HG03064 (cell line): ENCODE measurements at regions not wholly inside any gene's neighbourhood (a gene's known extent, or its start where the extent isn't known, plus 50 kb on each side); places are given as distances from the start of the nearest gene placed in this dataset.
A peak's percentile ranks its signal among the peaks of the same experiment; 100 is the strongest.
"Not testable (repeated sequence)": the region's sequence is repeated elsewhere in the genome, so short reads cannot be mapped to it uniquely, and the experiment has no call there.

Experiments
- ATAC-seq: cut with Tn5 transposase; IDR thresholded peaks from one replicate; pipeline ENCODE4 v1.9.1; 2021; ENCODE audit warnings: low read depth; ENCODE audit not compliant: unreplicated experiment

- no peak for ATAC-seq
Measured at GRCh38 chr9:83191154-83191553, 128.2 kb upstream of the RASEF start.

DNA sequence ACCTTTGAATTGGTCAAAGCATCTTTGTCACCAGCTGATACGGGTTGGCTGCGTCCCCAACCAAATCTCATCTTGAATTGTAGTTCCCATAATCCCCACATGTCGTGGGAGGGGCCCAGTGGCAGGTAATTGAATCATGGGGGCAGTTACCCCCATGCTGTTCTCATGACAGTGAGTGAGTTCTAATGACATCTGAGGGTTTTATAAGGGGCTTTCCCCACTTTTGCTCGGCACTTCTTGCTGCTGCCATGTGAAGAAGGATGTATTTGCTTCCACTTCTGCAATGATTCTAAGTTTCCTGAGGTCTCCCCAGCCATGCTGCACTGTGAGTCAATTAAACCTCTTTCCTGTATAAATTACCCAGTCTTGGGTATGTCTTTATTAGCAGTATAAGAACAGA lies 126.1 kb upstream of the RASEF start:
- not testable (repeated sequence) for ATAC-seq

DNA sequence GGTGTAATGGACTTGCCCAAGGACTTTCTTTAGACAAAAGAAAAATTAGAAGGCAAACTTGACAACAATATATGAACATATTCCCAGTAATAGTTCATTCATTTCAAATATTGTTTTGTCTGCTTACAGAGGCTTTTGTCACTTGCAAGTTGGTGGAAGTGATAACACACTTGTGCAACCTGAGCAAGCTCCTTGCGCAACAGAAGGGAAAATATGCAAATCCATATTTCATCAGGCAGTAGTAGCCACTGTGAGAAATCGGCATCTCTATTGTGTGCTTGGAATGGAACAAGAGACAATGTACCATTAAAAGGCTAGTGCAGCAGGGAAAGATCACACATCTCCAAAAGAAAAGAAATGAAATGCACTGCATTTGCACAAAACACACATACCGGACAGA lies 125.3 kb upstream of the RASEF start:
- ATAC-seq, result no peak

- no peak for ATAC-seq
Measured at GRCh38 chr9:83186155-83186737, 123.3 kb upstream of the RASEF start.

DNA sequence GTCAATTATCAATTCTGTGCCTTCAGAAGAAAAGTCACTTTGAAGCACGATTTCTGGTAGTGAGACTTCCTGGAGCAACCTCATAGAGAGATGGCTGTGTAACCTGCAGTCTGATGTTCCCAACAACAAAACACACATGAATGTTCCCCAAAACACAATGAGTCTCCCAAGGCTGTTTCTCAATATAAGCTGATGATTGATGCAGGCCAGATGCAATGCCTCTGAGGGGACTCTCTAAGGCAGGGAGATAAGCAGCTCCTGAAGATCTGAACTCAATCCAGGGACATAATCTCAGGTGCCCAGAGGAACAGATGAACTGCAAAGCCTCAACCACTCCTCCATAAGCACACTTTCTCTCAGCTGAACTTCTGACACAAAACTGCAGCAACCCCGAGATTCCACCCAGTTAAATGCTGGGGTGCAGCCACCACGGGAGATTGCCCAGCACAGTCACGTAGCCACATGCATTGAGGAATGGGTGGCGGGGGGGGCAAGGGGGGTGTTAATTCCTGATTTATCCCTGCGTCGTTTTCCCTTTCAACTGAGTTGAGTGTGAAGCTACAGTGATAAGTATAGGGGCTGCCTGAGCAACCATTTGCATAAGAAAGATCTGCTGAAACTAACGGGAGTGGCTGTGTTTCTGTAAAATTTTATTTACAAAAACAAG lies 122.7 kb upstream of the RASEF start:
- ATAC-seq, result no peak

GRCh38 chr9:83183621-83184020 lies 120.7 kb upstream of the RASEF start:
- ATAC-seq, result no peak

DNA sequence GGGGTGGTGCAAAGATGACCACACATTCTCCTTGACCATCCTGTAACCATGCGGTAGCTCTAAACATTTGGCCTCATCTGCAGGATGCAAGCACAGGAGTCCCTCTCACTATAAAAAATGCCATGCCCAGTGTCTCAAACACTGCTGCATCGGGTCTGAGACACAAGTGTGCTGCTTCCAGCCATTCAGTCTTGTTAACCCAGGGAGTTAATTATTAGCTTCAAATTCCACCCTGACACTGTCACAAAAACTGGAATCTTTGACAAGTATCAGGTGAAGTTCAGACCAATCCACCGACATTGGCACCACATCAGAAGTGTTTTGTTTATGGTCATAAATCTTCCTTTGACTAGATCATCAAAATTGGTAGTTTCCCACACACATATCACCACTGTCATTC lies 119.1 kb upstream of the RASEF start:
- no peak for ATAC-seq

- no peak for ATAC-seq
Measured at GRCh38 chr9:83178717-83179116, 115.8 kb upstream of the RASEF start.

DNA sequence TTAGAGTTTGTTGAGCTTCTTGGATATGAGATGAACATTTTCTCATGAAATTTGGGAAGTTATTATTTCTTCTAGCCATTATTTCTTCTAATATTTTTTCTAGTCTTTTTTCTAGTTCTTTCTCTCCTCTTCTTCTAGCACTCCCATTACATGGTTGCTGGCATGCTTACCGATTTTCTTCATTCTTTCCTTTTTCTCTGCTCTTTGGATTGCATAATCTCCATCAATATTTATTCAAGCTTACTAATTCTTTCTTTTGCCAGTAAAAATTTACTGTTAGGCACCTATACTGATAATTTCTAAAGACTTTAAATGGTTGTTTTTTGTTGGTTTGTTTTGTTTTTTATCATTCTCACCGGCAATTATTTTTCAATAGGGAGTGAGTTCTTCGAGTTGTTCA lies 114.8 kb upstream of the RASEF start:
- no peak for ATAC-seq

DNA sequence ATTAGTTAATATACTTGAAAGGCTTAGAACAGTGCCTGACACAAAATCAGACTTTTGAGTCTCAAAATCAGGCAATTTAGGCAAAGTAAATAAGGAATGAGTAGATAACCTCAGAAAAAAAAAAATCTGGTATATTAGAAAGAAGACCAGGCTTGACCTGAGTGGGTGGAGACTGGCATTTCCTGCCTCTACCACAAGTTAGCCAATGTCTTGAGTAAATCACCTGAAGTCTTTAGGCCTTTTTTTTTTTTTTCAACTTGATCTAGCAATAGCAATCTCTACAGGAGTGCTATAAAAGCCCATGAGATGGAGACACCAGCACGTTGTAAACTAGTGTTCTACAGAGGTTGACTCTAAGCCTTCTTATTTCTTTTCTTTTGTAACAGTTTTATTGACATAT lies 104.2 kb upstream of the RASEF start:
- no peak for ATAC-seq

GRCh38 chr9:83166372-83166771 lies 103.4 kb upstream of the RASEF start:
- no peak for ATAC-seq

GRCh38 chr9:83155733-83156132 lies 92.8 kb upstream of the RASEF start:
- ATAC-seq, result no peak

GRCh38 chr9:83154821-83155220 lies 91.9 kb upstream of the RASEF start:
- peak; percentile 19 for ATAC-seq

DNA sequence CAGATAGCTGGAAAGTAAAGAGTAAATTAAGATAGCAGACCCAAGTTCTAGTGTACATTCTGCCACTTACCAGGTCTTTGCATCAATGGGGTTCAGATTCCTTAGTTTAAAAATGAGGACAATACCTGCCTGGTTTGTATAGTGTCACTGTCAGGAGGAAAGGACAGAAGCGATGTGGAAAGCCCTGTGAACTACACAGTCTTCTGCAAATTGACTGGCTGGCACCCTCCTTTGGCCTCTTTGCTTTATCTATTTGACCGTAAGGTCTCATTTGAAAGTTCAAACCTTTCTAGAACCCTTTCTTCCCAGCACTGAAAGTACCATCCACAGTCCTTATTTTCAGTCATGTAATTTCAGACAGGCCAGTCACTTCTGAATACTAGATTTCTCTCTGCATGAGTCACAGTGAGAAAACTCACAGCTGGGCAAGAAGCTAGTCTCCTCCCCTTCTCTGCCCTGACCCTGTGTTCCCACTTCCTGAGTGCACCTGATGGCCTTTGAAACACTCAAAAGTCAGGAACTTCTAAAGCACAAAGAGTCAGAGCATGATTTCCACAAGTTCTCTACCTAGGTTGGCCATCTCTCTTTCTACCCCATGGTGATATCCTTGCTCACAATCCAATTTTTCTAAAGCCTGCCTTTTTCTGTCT lies 91.3 kb upstream of the RASEF start:
- peak; percentile 98 for ATAC-seq

GRCh38 chr9:83153030-83153429 lies 90.1 kb upstream of the RASEF start:
- ATAC-seq, result no peak

GRCh38 chr9:83151627-83152137 lies 88.7 kb upstream of the RASEF start:
- ATAC-seq, result no peak

DNA sequence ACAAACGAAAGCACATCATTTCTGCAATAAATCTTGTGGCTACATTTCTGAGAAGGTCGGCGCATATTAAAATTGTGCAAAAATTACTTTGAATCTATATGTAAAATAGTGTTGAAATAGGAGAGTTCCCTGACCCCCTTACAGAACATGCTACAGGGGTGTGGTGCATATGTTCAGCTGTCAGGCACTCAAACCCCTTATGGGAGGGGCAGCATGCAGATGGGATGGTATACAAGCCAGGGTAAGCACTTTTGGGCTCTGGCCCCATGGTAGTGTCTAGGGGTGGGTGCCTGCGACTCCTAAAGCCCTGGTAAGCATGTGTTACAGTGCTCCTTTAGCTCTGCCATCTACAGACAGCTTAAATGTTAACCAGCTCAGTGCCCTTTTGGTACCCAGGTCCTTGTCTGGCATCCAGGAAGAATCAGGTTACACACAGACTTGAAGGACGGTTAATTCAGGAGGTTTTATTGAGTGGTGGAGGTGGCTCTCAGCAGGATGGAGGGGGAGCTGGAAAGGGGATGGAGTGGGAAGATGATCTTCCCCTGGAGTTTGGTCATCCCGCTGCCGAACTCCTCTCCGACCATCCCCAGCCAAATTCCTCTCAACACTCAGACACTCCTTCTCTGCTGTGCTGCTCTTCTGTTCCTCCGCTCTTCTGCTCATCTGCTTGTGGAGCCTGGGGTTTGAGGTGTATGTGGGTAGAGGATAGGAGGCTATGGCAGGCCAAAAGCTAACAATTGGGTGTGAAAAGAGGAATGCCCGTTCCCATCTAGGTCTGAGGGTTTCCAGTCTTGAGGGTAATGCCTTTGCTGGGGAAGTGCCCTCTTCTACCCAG lies 84.6 kb upstream of the RASEF start:
- ATAC-seq, result no peak

DNA sequence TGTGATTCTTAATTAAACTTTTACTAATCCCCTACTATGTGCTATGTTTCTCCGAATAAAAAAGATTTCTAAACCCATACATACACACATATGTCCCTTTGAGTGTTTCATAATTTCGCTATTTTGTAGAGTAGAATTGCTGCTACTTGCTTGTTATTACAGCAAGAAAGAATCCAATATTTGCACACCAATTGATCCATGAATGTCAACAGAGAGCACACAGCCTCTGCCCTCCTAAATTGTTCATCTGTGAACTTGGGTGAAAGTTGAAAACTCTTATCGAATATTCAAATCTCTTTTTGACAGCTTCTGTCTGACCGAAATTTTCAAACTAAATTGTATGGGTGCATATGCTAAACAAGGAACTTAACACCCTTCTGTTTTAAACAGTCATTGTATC lies 83.4 kb upstream of the RASEF start:
- ATAC-seq, result no peak

DNA sequence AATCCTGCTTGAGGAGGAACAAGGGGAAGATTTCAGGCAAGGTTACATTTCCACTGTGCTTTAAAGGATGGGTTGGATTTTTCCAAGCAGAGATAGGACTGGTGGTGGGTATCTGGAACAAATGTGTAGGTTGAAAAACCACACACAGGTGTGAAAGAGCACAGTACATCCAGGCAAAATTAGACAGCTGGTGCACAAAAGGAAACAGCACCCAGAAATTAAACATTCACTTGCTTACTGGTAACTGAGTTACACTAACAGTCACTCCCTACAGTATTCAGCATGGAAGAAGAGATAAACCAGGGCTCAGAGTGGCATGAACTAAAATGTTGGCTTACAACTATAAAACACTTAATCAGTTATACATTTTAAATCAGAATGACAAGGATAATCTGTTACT lies 81.5 kb upstream of the RASEF start:
- ATAC-seq, result no peak

DNA sequence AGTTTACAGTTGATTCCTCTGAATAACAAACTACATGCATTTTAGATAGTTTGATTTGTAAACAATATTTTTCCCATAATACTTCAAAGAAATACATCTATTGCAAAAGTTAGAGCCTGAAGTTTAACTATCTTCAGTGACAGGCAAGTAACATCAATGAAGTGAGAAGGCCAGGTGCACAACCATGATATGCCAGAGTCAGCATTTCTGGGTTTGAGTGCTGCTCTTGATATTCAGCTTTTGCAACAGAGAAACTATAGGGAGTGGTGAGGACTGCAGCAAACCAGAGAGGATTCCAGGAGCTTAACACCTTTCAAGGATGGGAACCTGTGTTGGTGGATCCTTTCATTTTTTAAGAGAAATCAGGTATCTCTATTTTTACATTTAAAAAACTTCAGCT lies 79.4 kb upstream of the RASEF start:
- ATAC-seq, result no peak

DNA sequence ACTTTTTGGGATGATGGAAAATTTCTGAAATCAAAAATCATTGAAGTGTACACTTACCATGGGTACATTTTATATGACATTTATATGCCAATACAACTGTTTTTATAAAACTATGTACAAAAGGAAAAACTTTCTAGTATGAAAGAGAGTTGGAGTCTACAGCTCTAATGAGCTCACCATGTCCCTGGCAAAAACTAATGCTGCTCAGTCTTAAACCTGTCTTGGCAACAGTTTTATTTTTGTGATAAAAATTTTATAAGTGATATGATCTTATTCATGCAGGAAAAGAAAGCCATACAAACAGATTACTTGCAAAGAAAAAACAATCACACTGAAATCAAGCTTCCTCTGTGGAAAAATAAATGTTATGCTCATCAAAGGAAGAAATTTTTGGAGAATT lies 78.9 kb upstream of the RASEF start:
- no peak for ATAC-seq
